GM18508 (cell line): ENCODE measurements at regions not wholly inside any gene's neighbourhood (a gene's known extent, or its start where the extent isn't known, plus 50 kb on each side); places are given as distances from the start of the nearest gene placed in this dataset.

Experiments
- ATAC-seq: cut with Tn5 transposase; IDR thresholded peaks from one replicate; pipeline ENCODE4 v1.9.1; 2021; ENCODE audit warnings: moderate number of reproducible peaks; ENCODE audit not compliant: insufficient read depth, unreplicated experiment

DNA sequence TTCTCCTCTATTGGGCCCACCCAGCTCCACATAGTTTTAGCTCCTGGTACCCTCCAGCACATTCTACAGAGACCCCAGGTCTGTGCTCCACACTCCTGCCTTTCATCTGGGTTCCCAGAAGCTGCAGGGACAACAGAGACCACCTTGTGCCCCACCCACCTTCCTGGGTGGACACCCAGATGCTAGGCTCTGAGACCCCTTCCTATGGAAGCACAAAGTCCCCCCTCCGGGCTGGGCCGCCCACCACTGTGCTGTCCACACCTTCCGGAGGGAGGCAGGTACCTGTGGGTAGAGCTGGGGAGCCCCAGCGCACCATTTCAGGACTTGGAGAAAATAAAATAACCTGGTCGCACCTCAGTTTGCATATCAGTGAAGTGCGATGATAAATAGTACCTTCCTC is 224.9 kb upstream of the FOXF1 start:
- no peak for ATAC-seq

DNA sequence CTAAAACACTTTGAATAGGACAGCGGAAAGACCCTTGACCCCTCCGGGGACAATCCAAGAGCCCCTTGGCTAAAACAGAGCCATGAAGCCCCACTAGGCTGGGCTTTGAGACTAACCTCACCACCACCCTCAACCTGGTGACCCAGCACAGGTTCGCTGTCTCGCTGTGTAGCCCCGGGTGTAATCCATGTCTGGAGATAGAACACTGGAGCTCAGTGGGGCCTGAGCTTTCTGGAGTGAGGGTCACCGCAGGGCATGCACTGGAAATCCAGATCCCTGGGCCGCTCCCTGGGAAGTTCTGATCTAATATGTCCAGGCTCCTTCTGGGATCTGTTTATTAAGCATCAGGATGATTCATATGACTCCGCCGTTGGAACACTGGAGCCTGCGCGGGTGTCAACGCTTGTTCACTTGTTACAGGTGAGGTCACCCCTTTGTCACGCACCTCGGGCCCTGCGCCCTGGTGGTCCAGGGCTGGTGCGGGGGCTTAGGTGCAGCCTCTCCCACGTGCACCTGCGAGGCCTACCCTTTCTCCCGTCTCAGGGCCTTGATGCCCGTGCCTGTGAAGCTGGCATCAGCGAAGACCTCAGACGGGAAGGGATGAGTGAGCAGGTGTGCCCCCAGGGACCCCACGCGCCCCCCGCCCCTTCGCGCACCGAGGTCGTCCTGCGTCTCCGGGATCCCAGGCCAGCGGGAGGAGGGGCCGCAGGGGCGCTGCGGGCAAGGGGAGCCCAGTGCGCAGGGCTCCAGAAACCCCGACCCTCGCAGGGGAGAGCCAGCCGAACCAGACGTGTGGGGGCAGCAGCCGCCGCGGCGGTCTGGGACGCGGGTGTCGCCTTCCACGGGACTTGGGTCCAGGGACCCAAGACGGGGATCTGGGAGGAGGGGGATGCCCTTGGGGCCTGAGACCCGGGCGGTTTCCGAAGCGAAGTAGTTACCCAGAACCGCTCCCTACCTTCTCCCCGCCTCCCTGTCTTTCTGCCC is 224.1 kb upstream of the FOXF1 start:
- ATAC-seq: no peak

DNA sequence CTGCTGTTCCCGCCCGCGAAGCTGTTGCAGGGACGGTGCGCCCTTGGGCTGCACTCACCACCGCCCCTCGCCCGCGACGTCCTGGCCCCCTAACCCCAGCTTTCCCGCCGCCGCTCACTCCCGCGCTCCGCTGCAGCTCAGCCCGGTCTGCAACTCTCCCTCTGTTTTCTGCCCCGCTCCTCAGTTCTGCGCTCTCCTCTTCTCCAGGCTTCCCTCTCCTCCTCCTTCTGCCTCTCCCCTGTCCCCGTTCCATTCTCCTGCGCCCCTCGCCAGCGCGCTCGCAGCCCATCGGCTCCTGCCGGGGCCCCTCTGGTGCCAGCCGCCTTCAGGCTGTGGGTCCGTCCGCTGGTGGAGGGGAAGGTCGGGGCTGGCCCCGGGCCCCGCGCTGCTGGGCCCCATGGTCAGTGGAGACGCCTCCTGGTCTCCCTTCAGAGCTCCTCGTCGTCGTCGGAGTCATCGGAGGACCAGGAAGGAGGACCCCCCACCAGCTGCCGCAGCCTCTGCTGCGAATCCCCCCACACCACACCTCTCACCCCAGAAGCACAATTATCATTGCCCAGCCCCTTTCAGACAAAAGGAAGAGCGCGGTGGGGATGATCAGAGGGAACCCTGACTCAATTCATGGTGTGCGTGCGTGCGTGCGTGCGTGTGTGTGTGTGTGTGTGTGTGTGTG is 223.2 kb upstream of the FOXF1 start:
- no peak for ATAC-seq

DNA sequence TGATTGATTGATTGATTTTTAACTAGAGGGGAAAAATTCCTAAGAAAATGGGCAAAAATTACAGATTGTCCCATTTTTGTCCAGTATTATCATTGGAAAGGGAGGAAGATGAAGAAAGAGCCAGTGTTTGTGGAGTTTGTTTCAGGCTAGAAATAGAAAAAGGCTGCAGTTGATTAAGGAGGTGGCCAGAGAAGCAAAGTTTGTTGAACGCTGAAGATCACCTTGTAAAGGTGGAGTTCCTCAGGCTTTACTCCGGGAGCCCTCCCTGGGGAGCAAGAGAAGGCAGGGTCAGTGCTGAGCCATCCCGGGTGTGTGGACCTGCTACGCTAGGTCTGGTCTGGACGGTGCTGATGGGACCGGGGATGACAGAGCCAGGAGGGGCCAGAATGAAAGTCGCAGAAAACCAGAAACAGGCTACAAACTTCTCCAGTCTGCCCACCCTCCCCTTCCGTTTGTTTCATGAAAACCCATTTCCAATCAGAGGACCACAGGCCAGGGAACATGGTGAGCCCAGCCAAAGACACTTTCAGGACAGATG is 222.6 kb upstream of the FOXF1 start:
- no peak for ATAC-seq

DNA sequence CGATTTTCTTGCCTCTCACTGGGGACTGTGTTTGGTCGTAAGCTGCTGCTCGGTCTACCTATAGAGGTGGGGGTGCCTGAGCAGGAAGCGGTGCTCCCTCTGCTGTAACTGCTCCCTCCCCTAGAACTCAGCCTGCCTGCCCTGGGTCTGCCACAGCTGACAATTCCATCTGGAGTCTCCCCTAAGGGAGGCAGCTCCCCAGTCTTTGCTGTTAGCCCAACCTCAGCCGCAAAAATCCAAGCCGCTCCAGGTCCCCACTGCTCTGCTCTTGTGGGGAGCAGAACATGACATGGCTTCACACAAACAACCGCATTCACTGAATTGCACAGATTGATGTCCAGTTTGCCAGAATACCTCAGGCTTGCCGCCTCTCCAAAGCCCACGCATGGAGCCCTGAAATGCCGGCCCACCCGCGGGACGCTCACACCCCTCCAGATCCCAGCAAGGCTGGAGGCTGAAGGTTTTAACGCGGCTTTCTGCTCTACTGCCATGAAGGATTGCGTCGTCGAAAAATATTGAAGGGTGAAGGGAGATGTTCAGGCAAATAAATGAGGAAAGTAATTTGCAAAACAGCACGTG is 221.5 kb upstream of the FOXF1 start:
- no peak for ATAC-seq

DNA sequence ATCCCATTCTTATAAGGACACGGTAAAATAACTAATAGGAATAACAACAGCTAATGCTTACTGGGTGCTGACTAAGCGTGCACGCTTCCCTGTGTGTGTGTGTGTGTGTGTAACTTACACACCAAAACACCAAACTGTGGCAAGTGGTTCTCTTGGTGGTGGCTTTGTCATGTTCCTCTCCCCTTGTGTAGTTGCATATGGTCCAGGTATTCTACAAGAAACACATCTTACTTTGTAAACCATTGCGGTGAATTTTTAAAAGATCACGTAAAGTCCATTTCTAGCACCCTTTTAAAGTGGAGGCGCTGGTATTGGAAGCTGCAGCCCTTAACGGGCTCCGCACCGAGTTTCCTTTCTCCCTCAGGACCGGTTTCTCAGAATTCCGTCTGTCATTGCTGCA is 221.0 kb upstream of the FOXF1 start:
- no peak for ATAC-seq

DNA sequence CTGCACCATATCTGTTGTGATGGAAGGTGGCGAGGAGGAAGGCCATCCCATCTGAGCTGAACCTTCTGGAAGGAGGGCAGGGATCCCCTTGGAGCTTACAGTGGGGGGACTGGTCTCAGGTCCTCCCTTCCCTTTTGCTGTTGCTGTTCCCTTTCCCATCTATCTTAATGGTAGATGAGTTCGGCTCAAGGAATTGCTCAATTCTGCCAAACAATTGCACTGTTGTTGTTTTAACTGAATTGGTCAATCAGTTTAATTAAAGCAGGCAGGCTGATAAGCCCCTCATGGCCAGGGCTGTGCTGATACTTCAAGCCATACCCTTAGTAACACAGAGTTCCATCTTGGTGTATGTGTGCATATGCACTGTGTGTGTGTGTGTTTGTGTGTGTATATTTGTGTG is 220.4 kb upstream of the FOXF1 start:
- ATAC-seq: no peak

DNA sequence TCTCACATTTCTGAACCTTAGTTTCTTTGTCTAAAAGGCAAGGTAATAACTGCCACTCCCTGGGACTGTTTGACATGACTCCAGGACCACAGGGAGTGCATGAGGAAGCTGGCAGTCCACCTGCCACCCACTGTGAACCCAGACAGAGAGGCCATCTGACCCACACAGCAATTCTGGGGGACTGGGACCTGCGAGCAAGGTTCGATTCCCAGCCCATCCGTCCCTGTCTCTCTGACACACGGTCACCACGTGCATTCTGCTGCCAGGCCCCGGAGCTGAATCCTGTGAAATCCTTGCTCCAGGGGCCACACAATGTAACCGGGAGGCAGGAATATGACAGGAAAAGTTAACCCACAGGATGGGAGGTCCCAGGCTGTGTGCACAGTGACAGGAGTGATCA is 218.8 kb upstream of the FOXF1 start:
- no peak for ATAC-seq

DNA sequence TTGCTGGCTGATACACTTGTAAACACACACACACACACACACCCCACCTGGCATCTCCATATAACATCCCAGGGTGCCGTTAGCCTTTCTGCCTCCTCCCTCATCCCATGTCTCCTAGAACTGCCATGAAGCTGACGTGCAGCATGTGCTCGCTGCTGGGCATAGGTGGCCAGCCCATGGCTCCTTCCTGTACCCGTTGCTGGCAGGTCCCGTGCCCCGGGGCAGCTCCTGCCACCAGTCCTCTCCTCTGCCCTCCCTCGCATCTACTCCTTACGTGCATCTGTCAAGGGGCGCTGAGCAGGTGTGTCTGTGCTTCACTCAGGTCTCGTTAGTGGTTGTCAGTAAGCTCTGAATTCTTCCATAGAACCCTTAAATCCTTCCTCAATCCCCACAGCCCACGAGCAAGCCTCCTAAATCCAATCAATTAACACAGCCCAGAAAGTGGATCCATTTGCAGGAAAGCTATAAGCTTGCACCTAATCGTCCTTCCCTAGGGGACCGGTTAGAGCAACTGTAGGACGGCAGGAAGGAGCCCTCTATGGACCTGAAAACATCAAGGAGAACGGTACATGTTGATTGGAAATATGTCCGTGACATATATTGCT is 218.1 kb upstream of the FOXF1 start:
- ATAC-seq: no peak

DNA sequence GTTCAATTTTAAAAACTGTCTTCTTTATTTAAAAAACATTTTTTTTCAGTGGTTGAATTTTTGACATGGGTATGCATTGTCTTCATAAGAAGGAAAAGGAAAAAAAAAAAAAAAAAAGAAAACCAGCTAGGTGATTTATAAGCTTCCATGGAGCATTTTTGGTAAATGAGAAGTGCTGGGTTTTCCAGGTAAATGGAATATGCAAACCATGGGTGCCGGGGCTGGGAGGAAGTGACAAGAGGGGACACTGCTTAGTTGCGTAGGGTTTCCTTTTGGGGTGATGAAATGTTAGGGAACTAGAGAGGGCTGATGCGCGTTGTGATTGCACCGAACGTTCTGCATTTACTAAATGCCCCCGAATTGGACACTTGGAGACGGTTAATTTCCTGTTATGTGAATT is 217.4 kb upstream of the FOXF1 start:
- ATAC-seq: no peak

DNA sequence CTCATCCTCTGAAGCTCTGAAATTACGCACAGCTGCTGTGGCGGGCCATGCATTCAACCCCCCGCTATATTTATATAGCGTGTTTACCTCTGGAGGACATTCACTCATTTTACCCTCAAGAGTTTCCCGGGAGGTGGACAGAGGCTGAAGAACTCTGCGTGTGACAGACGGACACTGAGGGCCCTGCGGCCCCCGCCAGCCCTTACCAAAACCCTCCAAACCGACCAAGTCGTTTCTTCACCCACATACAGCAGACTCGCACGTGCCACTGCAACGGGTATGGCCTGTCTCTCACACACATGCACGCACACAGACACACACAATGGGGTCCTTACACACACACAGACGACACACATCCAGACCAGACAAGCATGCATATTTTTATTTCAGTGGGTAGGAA is 216.4 kb upstream of the FOXF1 start:
- no peak for ATAC-seq

DNA sequence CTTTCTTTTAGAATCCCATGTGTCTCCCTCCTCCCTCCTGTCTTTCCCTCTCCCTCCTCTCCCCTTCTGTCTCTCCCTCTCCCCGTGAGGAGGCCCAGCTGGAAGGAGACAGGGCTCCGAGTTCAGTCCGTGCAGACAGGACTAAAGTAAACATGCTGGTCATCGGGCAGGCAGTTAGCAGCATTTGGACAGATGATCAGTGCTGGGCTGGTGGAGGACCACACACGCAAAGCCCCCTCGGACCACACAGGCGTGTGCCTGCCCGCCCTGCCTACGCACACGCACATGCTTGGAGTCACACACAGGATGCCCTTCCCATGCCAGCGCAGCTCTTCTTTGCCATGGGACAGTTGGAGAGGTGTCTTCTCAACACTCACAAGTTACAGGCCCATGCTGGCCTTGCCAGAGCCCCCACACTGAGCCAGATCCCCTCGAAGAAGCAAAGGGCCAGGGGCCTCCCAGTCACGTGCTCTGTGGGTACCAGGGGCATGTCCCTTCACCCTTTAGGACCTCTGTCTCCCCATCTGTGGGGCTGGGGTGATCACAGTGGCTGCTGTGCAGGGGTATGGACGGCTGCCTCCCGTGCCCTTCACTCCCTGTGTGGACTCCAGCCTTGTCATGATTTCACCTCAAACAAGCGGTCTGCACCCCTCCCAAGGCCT is 215.7 kb upstream of the FOXF1 start:
- no peak for ATAC-seq

DNA sequence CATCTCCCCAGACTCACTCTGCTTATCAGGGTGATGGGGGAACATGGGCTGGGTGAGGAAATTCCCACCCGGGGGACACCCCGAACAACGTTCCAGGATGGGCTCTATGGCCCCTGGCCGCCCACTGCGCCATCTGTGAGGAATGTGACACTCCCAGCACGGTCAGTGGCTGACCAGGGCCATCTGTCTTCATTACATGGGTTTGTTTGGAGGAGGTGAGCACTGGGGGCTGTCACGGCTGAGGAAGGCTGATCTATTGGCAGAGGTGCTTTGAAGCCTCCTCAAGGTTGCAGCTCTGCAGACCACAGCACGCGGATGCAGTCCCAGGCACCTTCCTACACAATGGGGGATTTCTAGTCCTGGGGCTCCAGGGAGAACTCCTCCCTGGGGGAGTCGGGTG is 214.1 kb upstream of the FOXF1 start:
- no peak for ATAC-seq

DNA sequence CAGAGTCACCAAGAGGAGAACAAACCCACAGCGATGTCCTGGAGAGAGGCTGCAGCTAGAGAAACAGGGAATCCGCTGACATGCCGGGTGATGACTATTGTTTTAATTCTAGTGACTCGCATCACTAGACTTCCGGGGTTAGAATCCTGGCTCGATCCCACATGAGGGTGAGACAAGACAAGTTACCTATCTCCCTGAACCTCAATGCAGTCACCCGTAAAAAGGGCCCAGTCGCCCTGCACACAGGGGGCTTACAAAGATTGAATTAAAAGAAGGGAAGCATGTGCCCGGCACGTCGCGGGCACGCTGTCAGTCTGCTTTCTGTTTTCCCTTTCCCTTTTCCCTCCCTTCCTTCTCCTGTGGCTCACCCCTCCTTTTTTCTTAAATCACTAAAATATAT is 212.9 kb upstream of the FOXF1 start:
- ATAC-seq: no peak

DNA sequence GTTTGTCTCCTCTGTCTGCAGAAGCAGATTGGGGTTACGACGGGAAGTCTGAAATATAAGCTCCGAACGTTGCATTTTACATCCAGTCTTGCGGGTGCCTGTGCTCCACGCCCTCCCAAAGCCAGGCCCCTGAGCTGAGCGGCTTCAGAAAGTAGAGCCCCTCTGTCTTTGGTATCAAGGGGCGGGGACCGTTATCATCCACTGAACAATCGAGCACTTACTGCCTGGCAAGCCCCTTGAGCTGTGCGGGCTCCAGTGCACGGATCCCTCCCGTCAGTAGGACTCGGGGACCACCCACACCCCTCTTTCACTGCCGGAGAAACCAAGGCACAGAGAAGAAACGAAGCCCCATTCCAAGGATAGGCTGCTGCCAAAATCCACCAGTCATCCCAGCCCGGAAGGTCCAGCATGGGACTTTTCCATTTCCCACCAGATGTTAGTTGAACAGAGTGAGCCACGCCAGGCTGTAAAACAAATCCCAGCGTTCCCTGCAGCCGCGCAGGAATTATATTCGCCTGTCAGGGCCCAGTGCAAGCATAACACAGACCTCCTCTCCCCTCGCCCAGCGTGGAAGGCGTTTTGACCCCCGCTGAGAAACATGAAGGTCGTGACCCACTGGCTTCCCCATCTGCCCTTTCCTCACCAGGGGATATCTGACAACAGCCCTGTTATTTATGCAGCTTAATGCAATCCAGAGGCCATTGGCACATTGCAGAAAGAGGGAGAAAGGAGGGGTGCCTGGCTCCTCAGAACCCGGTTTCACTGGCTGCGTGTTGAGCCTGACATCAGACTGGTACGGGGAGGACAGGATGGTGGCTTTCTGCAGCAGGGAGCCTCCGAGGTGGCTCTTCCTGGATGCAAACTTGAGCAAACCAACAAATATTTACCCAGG is 212.2 kb upstream of the FOXF1 start:
- no peak for ATAC-seq

DNA sequence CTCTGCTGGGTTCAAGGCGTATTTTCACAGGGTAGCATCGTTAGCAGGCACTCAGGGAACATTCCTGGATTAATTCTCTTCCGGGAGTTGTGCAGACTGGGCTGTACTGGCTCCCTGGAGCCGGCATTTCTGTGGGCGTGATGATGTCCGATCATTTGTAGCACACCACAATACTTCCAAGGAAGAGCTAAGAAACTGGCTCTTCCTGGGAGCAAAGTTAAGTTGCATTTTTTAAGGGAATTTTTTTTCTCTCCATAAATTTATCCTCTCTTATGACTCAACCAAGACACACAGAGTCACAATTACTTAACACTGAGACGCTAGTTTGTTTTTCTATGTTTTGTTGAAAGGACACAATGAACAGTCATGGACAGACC is 211.6 kb upstream of the FOXF1 start:
- ATAC-seq: no peak

DNA sequence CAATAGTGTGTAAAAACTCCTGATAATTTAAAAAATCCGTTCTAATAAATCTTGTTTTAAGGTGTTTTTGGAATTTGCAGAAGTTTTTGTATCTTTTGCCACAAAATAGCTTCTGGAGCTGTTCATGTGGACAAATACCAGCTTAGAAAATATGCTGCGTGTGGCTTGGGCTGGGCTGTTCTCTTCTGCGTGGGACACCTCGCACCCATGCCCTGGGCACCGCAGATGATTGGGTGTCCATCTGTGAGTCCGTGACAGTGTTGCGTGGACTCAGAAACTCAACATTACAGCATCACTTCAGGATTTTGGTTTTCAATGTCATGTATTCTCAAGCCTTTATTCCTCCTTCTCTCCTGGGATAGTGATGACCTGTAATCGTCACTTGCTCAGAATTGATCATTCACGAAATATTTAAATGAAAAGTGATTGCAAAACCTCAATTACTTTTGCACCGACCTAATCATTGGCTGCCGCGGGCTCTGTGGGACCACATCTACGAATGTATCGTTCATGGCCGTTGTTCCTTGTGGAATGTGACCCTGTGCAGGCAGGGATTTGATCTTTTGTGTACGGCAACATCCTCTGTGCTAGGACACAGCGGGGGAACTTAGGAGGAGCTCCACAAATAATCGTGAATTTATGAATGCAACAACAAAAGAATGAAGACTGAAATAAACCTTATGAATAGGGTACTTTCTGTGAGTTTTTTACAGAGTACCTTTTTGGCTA is 210.3 kb upstream of the FOXF1 start:
- ATAC-seq: no peak

DNA sequence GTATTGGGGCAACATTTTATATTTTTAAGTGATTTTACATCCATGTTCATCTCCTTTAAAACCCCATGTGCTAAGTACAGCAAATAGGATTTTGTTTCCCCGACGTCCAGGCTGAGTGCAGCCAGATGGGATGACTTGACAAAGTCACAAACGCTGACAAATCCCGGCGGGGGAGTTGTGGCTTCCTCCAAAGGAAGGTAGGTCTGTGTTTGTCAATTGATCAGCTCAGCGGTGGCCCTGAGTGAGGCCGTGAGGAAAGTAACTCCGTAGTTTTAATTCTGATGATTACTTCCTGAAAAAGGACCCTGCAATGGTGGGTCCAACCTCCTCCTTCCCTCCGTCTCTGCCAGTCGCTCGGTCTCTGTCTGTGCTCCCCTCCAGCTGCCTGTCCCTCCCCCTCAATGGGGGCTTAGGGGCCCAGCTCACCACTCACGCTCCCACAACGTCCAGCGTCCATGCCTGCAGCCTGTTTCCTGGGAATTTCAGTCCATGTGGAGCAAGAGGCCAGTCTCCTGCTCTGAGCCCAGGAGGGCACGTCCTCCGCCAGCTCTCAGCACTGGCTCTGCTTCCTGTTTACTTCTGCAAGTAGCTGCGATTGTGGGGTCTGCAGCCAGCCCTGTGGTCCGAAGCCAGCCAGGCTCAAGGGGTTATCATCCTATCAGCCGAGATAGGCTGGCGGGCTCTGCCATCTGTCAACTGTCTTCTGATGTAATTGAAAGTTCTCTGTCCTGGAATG is 209.4 kb upstream of the FOXF1 start:
- ATAC-seq: no peak
